ENCODE measurements at regions not wholly inside any gene's neighbourhood (a gene's known extent, or its start where the extent isn't known, plus 50 kb on each side); places are given as distances from the start of the nearest gene placed in this dataset.

- no peaks in the 10 kb centered on the region for H3K4me1 ChIP-seq
- H3K9me3 ChIP-seq = peaks cover 0 to 7% (median 0%) of the 10 kb centered on the region in 3 donors
- no peak overlapping the region for H3K27ac ChIP-seq
- H3K27me3 ChIP-seq = no peaks in the 10 kb centered on the region
- intact Hi-C loops (cut with DNase I; ENCODE audit: low total_unique reads) = no loop called here
- H3K36me3 ChIP-seq = no peaks in the 10 kb centered on the region
- no peak overlapping the region for H3K4me3 ChIP-seq
- TF ChIP-seq CTCF (IDR thresholded peaks at IDR 0.05 in 4 of 5, conservative IDR thresholded peaks at IDR 0.05 in 1 of 5) = no peak
- TF ChIP-seq POLR2A (IDR thresholded peaks at IDR 0.05) = no peak
- ATAC-seq (no peak), DNase-seq (no peak)
- in situ Hi-C loops (cut with MboI; ENCODE audit: low sequenced_read_pairs in 4 of 4) = no loop called here
Measured at GRCh38 chr7:68925241-68925640, 673.0 kb upstream of the AUTS2 start.

GRCh38 chr7:68929781-68930261 lies 668.5 kb upstream of the AUTS2 start:
- intact Hi-C loops (cut with DNase I; ENCODE audit: low total_unique reads) (no loop called here), in situ Hi-C loops (cut with MboI; ENCODE audit: low sequenced_read_pairs in 4 of 4) (no loop called here)
- TF ChIP-seq POLR2A (IDR thresholded peaks at IDR 0.05) = no peak
- TF ChIP-seq CTCF (IDR thresholded peaks at IDR 0.05 in 4 of 5, conservative IDR thresholded peaks at IDR 0.05 in 1 of 5) = no peak
- Histone ChIP-seq H3K36me3 (no peaks in the 10 kb centered on the region), H3K9me3 (no peaks in the 10 kb centered on the region), H3K4me3 (no peak overlapping the region), H3K27me3 (no peaks in the 10 kb centered on the region), H3K4me1 (no peaks in the 10 kb centered on the region), H3K27ac (no peak overlapping the region)
- DNase-seq = no peak
- ATAC-seq = no peak

GRCh38 chr7:68936471-68937035 lies 661.7 kb upstream of the AUTS2 start:
- in situ Hi-C loops (cut with MboI; ENCODE audit: low sequenced_read_pairs in 4 of 4) (no loop called here), intact Hi-C loops (cut with DNase I; ENCODE audit: low total_unique reads) (no loop called here)
- Histone ChIP-seq H3K36me3 (no peaks in the 10 kb centered on the region), H3K27me3 (no peaks in the 10 kb centered on the region), H3K9me3 (no peaks in the 10 kb centered on the region), H3K4me1 (no peaks in the 10 kb centered on the region), H3K4me3 (no peak overlapping the region), H3K27ac (no peak overlapping the region)
- ATAC-seq (no peak), DNase-seq (no peak)
- no peak for TF ChIP-seq CTCF (IDR thresholded peaks at IDR 0.05 in 4 of 5, conservative IDR thresholded peaks at IDR 0.05 in 1 of 5)
- TF ChIP-seq POLR2A (IDR thresholded peaks at IDR 0.05) = no peak

GRCh38 chr7:68938151-68938550 lies 660.1 kb upstream of the AUTS2 start:
- ATAC-seq = no peak
- no peak for TF ChIP-seq CTCF (IDR thresholded peaks at IDR 0.05 in 4 of 5, conservative IDR thresholded peaks at IDR 0.05 in 1 of 5)
- TF ChIP-seq POLR2A (IDR thresholded peaks at IDR 0.05) = no peak
- in situ Hi-C loops (cut with MboI; ENCODE audit: low sequenced_read_pairs in 4 of 4) (no loop called here), intact Hi-C loops (cut with DNase I; ENCODE audit: low total_unique reads) (no loop called here)
- Histone ChIP-seq H3K36me3 (no peaks in the 10 kb centered on the region), H3K9me3 (no peaks in the 10 kb centered on the region), H3K4me1 (no peaks in the 10 kb centered on the region), H3K27ac (no peak overlapping the region), H3K4me3 (no peak overlapping the region), H3K27me3 (no peaks in the 10 kb centered on the region)
- DNase-seq = no peak

- Histone ChIP-seq H3K4me3 (no peak overlapping the region), H3K4me1 (no peaks in the 10 kb centered on the region), H3K27ac (no peak overlapping the region), H3K27me3 (no peaks in the 10 kb centered on the region), H3K36me3 (no peaks in the 10 kb centered on the region), H3K9me3 (no peaks in the 10 kb centered on the region)
- in situ Hi-C loops (cut with MboI; ENCODE audit: low sequenced_read_pairs in 4 of 4) (no loop called here), intact Hi-C loops (cut with DNase I; ENCODE audit: low total_unique reads) (no loop called here)
- no peak for ATAC-seq
- TF ChIP-seq CTCF (IDR thresholded peaks at IDR 0.05 in 4 of 5, conservative IDR thresholded peaks at IDR 0.05 in 1 of 5) = no peak
- no peak for TF ChIP-seq POLR2A (IDR thresholded peaks at IDR 0.05)
- no peak for DNase-seq
Measured at GRCh38 chr7:68943786-68944185, 654.5 kb upstream of the AUTS2 start.

Data from gastrocnemius medialis (tissue), 4 donors.